ENCODE measurements at regions not wholly inside any gene's neighbourhood (a gene's known extent, or its start where the extent isn't known, plus 50 kb on each side); places are given as distances from the start of the nearest gene placed in this dataset.

- POLR2A ChIA-PET (ENCODE audit: unreplicated experiment) = no interaction called here
- no peak for TF ChIP-seq EZH2 (IDR thresholded peaks at IDR 0.05; ENCODE audit: low read depth)
- no peak for TF ChIP-seq CTCF (conservative IDR thresholded peaks at IDR 0.05)
These were observed 177.9 kb upstream of the TUT7 start for GRCh38 chr9:86531971-86532640.

GRCh38 chr9:86531273-86531970 lies 177.2 kb upstream of the TUT7 start:
- H3K36me3 ChIP-seq (ENCODE audit: low read depth) = no peaks in the 10 kb centered on the region
- no peak overlapping the region for H3K4me3 ChIP-seq
- H2AFZ ChIP-seq = no peak overlapping the region
- no peaks in the 10 kb centered on the region for H3K9me3 ChIP-seq (ENCODE audit: insufficient read depth, low read depth)
- TF ChIP-seq EZH2 (IDR thresholded peaks at IDR 0.05; ENCODE audit: low read depth) (no peak), CTCF (conservative IDR thresholded peaks at IDR 0.05) (no peak)
- no peaks in the 10 kb centered on the region for H3K79me2 ChIP-seq (ENCODE audit: low read depth)
- CTCF ChIA-PET = no interaction called here
- no peaks in the 10 kb centered on the region for H3K27me3 ChIP-seq (ENCODE audit: insufficient read depth, low read depth)
- peaks cover 13% of the 10 kb centered on the region for H3K4me1 ChIP-seq (replicated peaks; ENCODE audit: insufficient read depth)
- H4K20me1 ChIP-seq (ENCODE audit: insufficient read depth) = no peaks in the 10 kb centered on the region
- no peak overlapping the region for H3K27ac ChIP-seq
- no peaks in the 10 kb centered on the region for H3K9me2 ChIP-seq (ENCODE audit: insufficient read depth)
- intact Hi-C loops (cut with micrococcal nuclease; ENCODE audit: unreplicated experiment) = no loop called here
- POLR2A ChIA-PET (ENCODE audit: unreplicated experiment) = no interaction called here
- DNase-seq = no peak
- BruUV-seq (replicated peaks) = no TSS peak
- H3K4me2 ChIP-seq = no peak overlapping the region
- H3F3A ChIP-seq (ENCODE audit: insufficient read depth, low read depth) = peaks cover 6% of the 10 kb centered on the region; the same call in 1 of the 2 replicates

More at GRCh38 chr9:86531971-86532640, 177.9 kb upstream of the TUT7 start:
- no peak for DNase-seq
- Histone ChIP-seq H3K4me3 (no peak overlapping the region), H3K27me3 (ENCODE audit: insufficient read depth, low read depth) (no peaks in the 10 kb centered on the region), H2AFZ (no peak overlapping the region), H3K9me3 (ENCODE audit: insufficient read depth, low read depth) (no peaks in the 10 kb centered on the region), H3K79me2 (ENCODE audit: low read depth) (no peaks in the 10 kb centered on the region), H3K9me2 (ENCODE audit: insufficient read depth) (no peaks in the 10 kb centered on the region), H3K36me3 (ENCODE audit: low read depth) (no peaks in the 10 kb centered on the region), H4K20me1 (ENCODE audit: insufficient read depth) (no peaks in the 10 kb centered on the region), H3F3A (ENCODE audit: insufficient read depth, low read depth) (peaks cover 6% of the 10 kb centered on the region; the same call in 1 of the 2 replicates), H3K4me1 (replicated peaks; ENCODE audit: insufficient read depth) (peaks cover 13% of the 10 kb centered on the region), H3K27ac (no peak overlapping the region), H3K4me2 (no peak overlapping the region)
- CTCF ChIA-PET = no interaction called here
- BruUV-seq (replicated peaks) = no TSS peak
- intact Hi-C loops (cut with micrococcal nuclease; ENCODE audit: unreplicated experiment) = no loop called here

GRCh38 chr9:86529496-86530275 lies 175.5 kb upstream of the TUT7 start:
- Histone ChIP-seq H3K36me3 (ENCODE audit: low read depth) (no peaks in the 10 kb centered on the region), H3K4me1 (replicated peaks; ENCODE audit: insufficient read depth) (peaks cover 13% of the 10 kb centered on the region), H3K4me2 (peak overlapping the region; percentile 34; the same call in 1 of the 2 replicates), H3K9me2 (ENCODE audit: insufficient read depth) (no peaks in the 10 kb centered on the region), H3K9me3 (ENCODE audit: insufficient read depth, low read depth) (no peaks in the 10 kb centered on the region), H3K79me2 (ENCODE audit: low read depth) (no peaks in the 10 kb centered on the region), H3K27me3 (ENCODE audit: insufficient read depth, low read depth) (no peaks in the 10 kb centered on the region), H4K20me1 (ENCODE audit: insufficient read depth) (no peaks in the 10 kb centered on the region), H3K27ac (no peak overlapping the region), H3F3A (ENCODE audit: insufficient read depth, low read depth) (peaks cover 6% of the 10 kb centered on the region; the same call in 1 of the 2 replicates), H3K4me3 (no peak overlapping the region), H2AFZ (no peak overlapping the region)
- peak in 1 of 2 experiments; percentile 71 for DNase-seq
- no TSS peak for BruUV-seq (replicated peaks)
- TF ChIP-seq EZH2 (IDR thresholded peaks at IDR 0.05; ENCODE audit: low read depth) (no peak), CTCF (conservative IDR thresholded peaks at IDR 0.05) (no peak)
- ChIA-PET POLR2A (ENCODE audit: unreplicated experiment) (no interaction called here), CTCF (no interaction called here)
- intact Hi-C loops (cut with micrococcal nuclease; ENCODE audit: unreplicated experiment) = no loop called here

Measured in PC-9 (cell line).